Esophagus muscularis mucosa (tissue), 4 donors: ENCODE measurements at regions not wholly inside any gene's neighbourhood (a gene's known extent, or its start where the extent isn't known, plus 50 kb on each side); places are given as distances from the start of the nearest gene placed in this dataset.

Experiments
- EP300 ChIP-seq: sonication (generic); formaldehyde crosslinking; IDR thresholded peaks from one replicate; pipeline ENCODE4 v1.6.1; 2017; ENCODE audit warnings: antibody characterized with exemption
- POLR2AphosphoS5 ChIP-seq, 2 donors: sonication (generic); formaldehyde crosslinking; IDR thresholded peaks; one replicate each; pipeline ENCODE4 v1.6.1; 2017; ENCODE audit warnings: antibody characterized with exemption in 2 of 2
- TF ChIP-seq, protein P1 (sequence below), 3 experiments: fragments of 200-600 bp in 2 of 3; fragments of 450-650 bp in 1 of 3; sonication (generic) in 2 of 3; IDR thresholded peaks; one replicate each; pipeline ENCODE4 v1.5.1; 2017 to 2019; ENCODE audit warnings: antibody characterized with exemption in 3 of 3, mild to moderate bottlenecking in 2 of 3, moderate library complexity in 1 of 3

DNA sequence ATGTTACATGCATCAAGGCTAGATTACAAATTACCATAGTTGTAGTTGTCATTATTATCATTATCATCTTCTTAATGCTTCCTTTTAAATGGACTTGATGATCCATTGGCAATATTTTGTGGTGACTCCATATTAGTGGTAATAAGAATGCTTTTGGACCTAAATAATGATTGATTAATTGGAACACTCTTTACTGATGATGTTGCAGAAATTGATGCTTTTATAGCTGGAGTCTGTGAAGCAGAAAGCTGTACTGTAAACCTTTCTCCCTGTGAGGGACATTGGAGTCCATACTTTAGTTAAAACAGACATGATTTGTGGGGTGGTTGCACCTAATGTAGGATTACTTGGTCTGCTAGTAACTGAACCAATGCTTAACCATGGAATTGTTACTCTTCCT lies 190.4 kb downstream of the ATXN7L3B start:
- no peak for TF ChIP-seq POLR2AphosphoS5 (IDR thresholded peaks at IDR 0.05)
- no peak for TF ChIP-seq EP300
- TF ChIP-seq, protein P1, sequence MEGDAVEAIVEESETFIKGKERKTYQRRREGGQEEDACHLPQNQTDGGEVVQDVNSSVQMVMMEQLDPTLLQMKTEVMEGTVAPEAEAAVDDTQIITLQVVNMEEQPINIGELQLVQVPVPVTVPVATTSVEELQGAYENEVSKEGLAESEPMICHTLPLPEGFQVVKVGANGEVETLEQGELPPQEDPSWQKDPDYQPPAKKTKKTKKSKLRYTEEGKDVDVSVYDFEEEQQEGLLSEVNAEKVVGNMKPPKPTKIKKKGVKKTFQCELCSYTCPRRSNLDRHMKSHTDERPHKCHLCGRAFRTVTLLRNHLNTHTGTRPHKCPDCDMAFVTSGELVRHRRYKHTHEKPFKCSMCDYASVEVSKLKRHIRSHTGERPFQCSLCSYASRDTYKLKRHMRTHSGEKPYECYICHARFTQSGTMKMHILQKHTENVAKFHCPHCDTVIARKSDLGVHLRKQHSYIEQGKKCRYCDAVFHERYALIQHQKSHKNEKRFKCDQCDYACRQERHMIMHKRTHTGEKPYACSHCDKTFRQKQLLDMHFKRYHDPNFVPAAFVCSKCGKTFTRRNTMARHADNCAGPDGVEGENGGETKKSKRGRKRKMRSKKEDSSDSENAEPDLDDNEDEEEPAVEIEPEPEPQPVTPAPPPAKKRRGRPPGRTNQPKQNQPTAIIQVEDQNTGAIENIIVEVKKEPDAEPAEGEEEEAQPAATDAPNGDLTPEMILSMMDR (IDR thresholded peaks at IDR 0.05): no peak
